GM12873 (cell line): ENCODE measurements at regions not wholly inside any gene's neighbourhood (a gene's known extent, or its start where the extent isn't known, plus 50 kb on each side); places are given as distances from the start of the nearest gene placed in this dataset.

ENCODE experiments used
- TF ChIP-seq, protein P1 (sequence below): IDR thresholded peaks from 2 replicates; pipeline ENCODE4 v1.5.1; 2012; ENCODE audit warnings: low read depth, mild to moderate bottlenecking, moderate library complexity, low read length, control low read depth; ENCODE audit not compliant: insufficient read depth; ENCODE audit errors: missing control alignments

DNA sequence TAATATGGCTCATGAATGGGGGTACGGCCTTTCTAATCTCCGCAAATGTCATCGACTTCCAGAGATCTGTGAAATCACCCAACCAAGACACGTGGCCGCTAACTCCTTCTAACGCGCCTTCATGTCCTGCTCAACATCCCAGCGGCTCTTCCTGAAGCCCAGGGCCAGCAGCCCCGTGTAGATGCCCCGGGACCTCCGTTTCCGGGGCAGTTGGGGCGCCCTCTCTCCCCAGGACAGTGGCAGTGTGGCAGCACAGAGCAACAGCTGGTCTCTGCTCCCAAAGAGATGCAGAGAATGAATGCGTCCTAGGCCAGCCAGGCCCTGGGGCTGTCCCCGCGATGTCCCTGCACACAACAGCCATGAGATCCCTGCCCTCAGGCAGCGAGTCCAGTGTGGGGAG is 153.5 kb downstream of the RBFOX3 start:
- TF ChIP-seq, protein P1, sequence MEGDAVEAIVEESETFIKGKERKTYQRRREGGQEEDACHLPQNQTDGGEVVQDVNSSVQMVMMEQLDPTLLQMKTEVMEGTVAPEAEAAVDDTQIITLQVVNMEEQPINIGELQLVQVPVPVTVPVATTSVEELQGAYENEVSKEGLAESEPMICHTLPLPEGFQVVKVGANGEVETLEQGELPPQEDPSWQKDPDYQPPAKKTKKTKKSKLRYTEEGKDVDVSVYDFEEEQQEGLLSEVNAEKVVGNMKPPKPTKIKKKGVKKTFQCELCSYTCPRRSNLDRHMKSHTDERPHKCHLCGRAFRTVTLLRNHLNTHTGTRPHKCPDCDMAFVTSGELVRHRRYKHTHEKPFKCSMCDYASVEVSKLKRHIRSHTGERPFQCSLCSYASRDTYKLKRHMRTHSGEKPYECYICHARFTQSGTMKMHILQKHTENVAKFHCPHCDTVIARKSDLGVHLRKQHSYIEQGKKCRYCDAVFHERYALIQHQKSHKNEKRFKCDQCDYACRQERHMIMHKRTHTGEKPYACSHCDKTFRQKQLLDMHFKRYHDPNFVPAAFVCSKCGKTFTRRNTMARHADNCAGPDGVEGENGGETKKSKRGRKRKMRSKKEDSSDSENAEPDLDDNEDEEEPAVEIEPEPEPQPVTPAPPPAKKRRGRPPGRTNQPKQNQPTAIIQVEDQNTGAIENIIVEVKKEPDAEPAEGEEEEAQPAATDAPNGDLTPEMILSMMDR: no peak

DNA sequence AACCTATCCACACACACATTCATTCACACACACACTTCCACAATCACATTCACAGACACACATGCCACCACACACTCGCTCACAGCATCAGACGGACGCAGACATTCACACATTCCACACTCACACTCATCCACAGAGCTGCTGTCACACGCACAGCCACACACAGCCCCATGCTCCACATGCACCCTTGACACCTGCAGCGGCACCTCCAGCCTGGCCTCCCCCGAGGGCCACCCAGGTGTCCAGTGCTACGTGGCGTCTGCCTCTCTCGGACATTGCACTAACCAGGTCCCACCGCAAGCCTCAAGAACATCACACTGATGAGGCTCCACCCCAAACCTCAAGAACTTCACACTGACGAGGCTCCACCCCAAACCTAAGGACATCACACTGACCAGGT is 155.2 kb downstream of the RBFOX3 start:
- TF ChIP-seq, protein P1: no peak

DNA sequence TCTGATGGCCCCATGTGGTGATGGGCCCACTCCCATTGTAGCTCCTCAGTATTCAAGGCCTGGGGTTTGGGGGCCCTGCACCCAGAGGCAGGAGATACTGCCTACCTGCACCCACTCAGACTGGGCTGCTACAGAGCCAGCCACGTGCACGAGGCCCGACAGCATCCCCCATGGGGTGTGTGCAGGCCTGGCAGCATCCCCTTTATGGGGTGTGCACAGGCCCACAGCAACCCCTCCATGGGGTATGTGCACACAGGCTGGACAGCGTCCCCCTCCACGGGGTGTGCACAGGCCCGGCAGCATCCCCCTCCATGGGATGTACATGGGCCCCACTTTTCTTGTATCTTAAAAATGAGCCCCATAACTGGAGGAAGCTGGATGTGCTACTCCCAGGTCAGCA is 156.0 kb downstream of the RBFOX3 start:
- TF ChIP-seq, protein P1: no peak

GRCh38 chr17:79453481-79453880 is 157.4 kb downstream of the RBFOX3 start:
- TF ChIP-seq, protein P1: no peak

DNA sequence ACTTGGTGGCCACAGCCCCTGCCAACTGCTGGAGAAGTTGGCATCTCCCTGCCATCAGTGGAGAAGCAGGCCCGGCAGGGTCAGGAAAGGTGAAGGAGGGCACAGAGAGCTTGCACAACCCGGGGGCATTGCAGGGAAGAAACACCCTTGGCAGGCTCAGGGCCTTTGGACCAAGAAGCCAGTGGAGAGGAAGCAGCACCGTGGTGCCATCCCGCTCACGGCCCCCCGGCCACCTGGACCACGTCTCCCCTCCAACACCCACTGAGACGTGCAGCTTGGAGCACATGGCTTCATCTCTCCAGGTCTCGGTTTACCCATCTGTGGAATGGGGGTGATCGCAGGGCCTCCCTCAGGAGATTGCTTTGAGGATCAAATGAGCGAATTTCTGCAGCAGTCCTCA is 158.1 kb downstream of the RBFOX3 start:
- TF ChIP-seq, protein P1: no peak

DNA sequence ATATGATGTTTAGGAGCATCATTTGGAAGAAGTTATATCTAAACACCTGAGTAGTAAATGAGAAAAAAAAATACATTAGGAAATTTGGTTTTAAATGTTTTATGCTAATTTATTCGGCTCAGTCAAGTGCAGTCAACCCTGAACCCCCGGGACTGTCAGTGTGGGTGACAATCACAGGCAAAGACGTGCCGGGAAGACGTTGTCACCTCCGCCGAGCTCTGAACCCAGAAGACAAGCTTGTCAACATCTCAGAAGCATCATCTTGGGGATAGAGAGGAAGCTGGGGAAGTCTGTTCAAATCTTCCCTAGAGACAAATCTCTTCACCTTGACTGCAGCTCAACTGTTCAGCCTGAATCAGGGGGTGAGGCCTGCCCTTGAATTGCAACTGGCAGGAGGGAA is 159.7 kb downstream of the RBFOX3 start:
- TF ChIP-seq, protein P1: no peak

DNA sequence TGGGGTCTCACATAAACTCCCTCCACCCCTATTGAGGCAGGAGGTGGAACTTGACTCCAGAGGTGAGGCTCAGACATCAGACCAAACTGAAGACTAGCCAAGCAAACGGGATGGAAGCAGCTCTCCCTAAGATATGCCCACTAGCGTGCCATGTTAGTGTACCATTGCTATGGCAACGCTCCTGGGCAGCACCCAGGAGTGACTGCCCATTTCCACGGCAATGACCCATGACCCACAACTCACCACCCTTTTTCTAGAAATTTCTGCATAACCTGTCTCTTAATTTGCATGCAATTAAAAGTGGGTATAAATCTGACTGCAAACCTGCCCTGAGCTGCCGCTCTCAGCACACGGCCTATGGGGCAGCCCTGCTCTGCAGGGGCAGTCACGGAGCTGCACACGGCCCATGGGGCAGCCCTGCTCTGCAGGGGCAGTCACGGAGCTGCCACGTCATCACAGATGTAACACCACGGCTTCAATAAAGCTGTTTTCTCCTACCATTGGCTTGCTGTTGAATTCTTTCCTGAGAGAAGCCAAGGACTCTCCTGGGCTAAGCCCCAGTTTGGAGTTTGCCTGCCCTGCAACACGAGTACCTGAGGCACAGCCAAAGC is 164.3 kb downstream of the RBFOX3 start:
- TF ChIP-seq, protein P1: no peak

GRCh38 chr17:79444198-79444597 is 166.7 kb downstream of the RBFOX3 start:
- TF ChIP-seq, protein P1: no peak
